IMR-90 (cell line): ENCODE measurements at regions not wholly inside any gene's neighbourhood (a gene's known extent, or its start where the extent isn't known, plus 50 kb on each side); places are given as distances from the start of the nearest gene placed in this dataset.

Source experiments
- ATAC-seq: fragments of 200-7000 bp; cut with Tn5 transposase; 2 replicates; pipeline ENCODE4 v1.9.1; 2020; ENCODE audit warnings: low read depth, mild to moderate bottlenecking, moderate library complexity
- BruUV-seq: library from RNA; stranded (reverse); fragments of 400-500 nt; replicated peaks from 2 replicates; lab custom pipeline; 2021; lab: Mats Ljungman, UMichigan
- CTCF ChIA-PET: fragments of 300-600 bp; formaldehyde crosslinking; extraction: SDS; loops from one replicate; lab custom pipeline; 2021; ENCODE audit warnings: antibody characterized with exemption; lab: Yijun Ruan, JAX
- POLR2A ChIA-PET: fragments of 300-600 bp; sonication (Branson Sonifier 250); formaldehyde crosslinking; loops from one replicate; lab custom pipeline; 2022; ENCODE audit warnings: antibody characterized with exemption; ENCODE audit not compliant: unreplicated experiment; lab: Charles Lee
- DNase-seq: peaks from one replicate; pipeline ENCODE4 v3.0.0; 2013
- H2AFZ ChIP-seq: replicated peaks from 2 replicates; pipeline ENCODE3; 2013; ENCODE audit warnings: low read length, mild to moderate bottlenecking; ENCODE audit not compliant: poor library complexity
- H2AK5ac ChIP-seq: 2 replicates; pipeline ENCODE4 v1.6.1; 2013; ENCODE audit warnings: low read depth, low read length, inconsistent platforms
- H2AK9ac ChIP-seq: replicated peaks from 2 replicates; pipeline ENCODE3; 2013; ENCODE audit warnings: mild to moderate bottlenecking, low read depth, low read length, moderate library complexity; ENCODE audit not compliant: poor library complexity
- H2BK120ac ChIP-seq: 2 replicates; pipeline ENCODE4 v1.6.1; 2013; ENCODE audit warnings: low read depth, low read length, inconsistent platforms
- H2BK15ac ChIP-seq: 3 replicates; pipeline ENCODE4 v1.6.1; 2013; ENCODE audit warnings: low read depth, low read length, inconsistent platforms
- H2BK20ac ChIP-seq: 2 replicates; pipeline ENCODE4 v1.6.1; 2013; ENCODE audit warnings: low read depth, mild to moderate bottlenecking, inconsistent platforms, low read length, moderate library complexity
- H2BK5ac ChIP-seq: 2 replicates; pipeline ENCODE4 v1.6.1; 2013; ENCODE audit warnings: mild to moderate bottlenecking, low read depth, low read length, inconsistent platforms; ENCODE audit not compliant: poor library complexity, severe bottlenecking
- H3K14ac ChIP-seq: replicated peaks from 2 replicates; pipeline ENCODE4 v1.6.1; 2013; ENCODE audit warnings: low read depth, low read length, inconsistent platforms
- H3K18ac ChIP-seq: 2 replicates; pipeline ENCODE4 v1.6.1; 2013; ENCODE audit warnings: low read depth, low read length, control low read depth
- H3K23ac ChIP-seq: 2 replicates; pipeline ENCODE4 v1.6.1; 2013; ENCODE audit warnings: low read depth, low read length, inconsistent platforms
- H3K27ac ChIP-seq: 2 replicates; pipeline ENCODE4 v1.5.1; 2013; ENCODE audit warnings: mild to moderate bottlenecking, control low read depth, low read length; ENCODE audit not compliant: insufficient read depth
- H3K27me3 ChIP-seq: 2 replicates; pipeline ENCODE4 v1.6.1; 2013; ENCODE audit warnings: low read length; ENCODE audit not compliant: control insufficient read depth, insufficient read depth
- H3K36me3 ChIP-seq: 2 replicates; pipeline ENCODE4 v1.6.1; 2013; ENCODE audit warnings: low read length, mixed read lengths; ENCODE audit not compliant: control insufficient read depth, insufficient read depth
- H3K4ac ChIP-seq: 2 replicates; pipeline ENCODE4 v1.6.1; 2013; ENCODE audit warnings: low read depth, low read length, inconsistent platforms
- H3K4me1 ChIP-seq: 2 replicates; pipeline ENCODE4 v1.6.1; 2013; ENCODE audit warnings: low read length, mixed read lengths; ENCODE audit not compliant: control insufficient read depth, insufficient read depth
- H3K4me2 ChIP-seq: 2 replicates; pipeline ENCODE4 v1.6.1; 2013; ENCODE audit warnings: low read depth, mild to moderate bottlenecking, control low read depth, low read length, moderate library complexity
- H3K4me3 ChIP-seq: 2 replicates; pipeline ENCODE4 v1.5.1; 2013; ENCODE audit warnings: low read depth, mild to moderate bottlenecking, control low read depth, low read length, moderate library complexity; ENCODE audit not compliant: insufficient read depth
- H3K56ac ChIP-seq: 2 replicates; pipeline ENCODE4 v1.6.1; 2013; ENCODE audit warnings: low read length, inconsistent platforms; ENCODE audit not compliant: insufficient read depth; ENCODE audit errors: extremely low read depth
- H3K79me1 ChIP-seq, 2 experiments: 2 replicates each; pipeline ENCODE4 v1.6.1; 2013; ENCODE audit warnings: low read length in 2 of 2, inconsistent platforms in 1 of 2, low read depth in 1 of 2
- H3K9ac ChIP-seq: 2 replicates; pipeline ENCODE4 v1.6.1; 2013; ENCODE audit warnings: low read depth, low read length, control low read depth
- H3K9me1 ChIP-seq: 2 replicates; pipeline ENCODE4 v1.6.1; 2013; ENCODE audit warnings: low read length, inconsistent platforms; ENCODE audit not compliant: insufficient read depth
- H3K9me3 ChIP-seq: 2 replicates; pipeline ENCODE4 v1.6.1; 2013; ENCODE audit warnings: low read length; ENCODE audit not compliant: control insufficient read depth, insufficient read depth
- H4K20me1 ChIP-seq: 2 replicates; pipeline ENCODE4 v1.6.1; 2013; ENCODE audit warnings: low read length, inconsistent platforms; ENCODE audit not compliant: insufficient read depth
- H4K5ac ChIP-seq: 2 replicates; pipeline ENCODE4 v1.6.1; 2013; ENCODE audit warnings: mild to moderate bottlenecking, low read depth, low read length, control low read depth
- H4K8ac ChIP-seq, 2 experiments: 2 replicates each; pipeline ENCODE4 v1.6.1; 2013; ENCODE audit warnings: low read depth in 2 of 2, low read length in 2 of 2, control low read depth in 1 of 2, inconsistent platforms in 1 of 2
- H4K91ac ChIP-seq: 2 replicates; pipeline ENCODE4 v1.6.1; 2013; ENCODE audit warnings: low read depth, low read length, inconsistent platforms; ENCODE audit not compliant: insufficient read depth
- BHLHE40 ChIP-seq: fragments of 150-350 bp; IDR thresholded peaks from 2 replicates; pipeline ENCODE4 v1.6.1; 2016; ENCODE audit warnings: mild to moderate bottlenecking, low read depth, low read length
- CEBPB ChIP-seq: IDR thresholded peaks from 2 replicates; pipeline ENCODE4 v1.6.1; 2012; ENCODE audit warnings: low read depth, low read length, improper control_type of control experiment
- CHD1 ChIP-seq: IDR thresholded peaks from 2 replicates; pipeline ENCODE4 v1.6.1; 2012; ENCODE audit warnings: low read depth, low read length, improper control_type of control experiment
- CTCF ChIP-seq: conservative IDR thresholded peaks from 2 replicates; pipeline ENCODE4 v1.5.1; 2012; ENCODE audit warnings: mild to moderate bottlenecking, low read depth, low read length, improper control_type of control experiment
- ELK1 ChIP-seq: fragments of 150-350 bp; IDR thresholded peaks from 2 replicates; pipeline ENCODE4 v1.6.1; 2016; ENCODE audit warnings: low read depth, mild to moderate bottlenecking, low read length, moderate library complexity, borderline replicate concordance
- FOS ChIP-seq: fragments of 150-350 bp; IDR thresholded peaks from 2 replicates; pipeline ENCODE4 v1.6.1; 2016; ENCODE audit warnings: low read depth, low read length
- MAFK ChIP-seq: IDR thresholded peaks from 2 replicates; pipeline ENCODE4 v1.6.1; 2012; ENCODE audit warnings: low read depth, low read length, improper control_type of control experiment
- MAZ ChIP-seq: IDR thresholded peaks from 2 replicates; pipeline ENCODE4 v1.6.1; 2012; ENCODE audit warnings: low read depth, mild to moderate bottlenecking, low read length, improper control_type of control experiment, moderate library complexity, borderline replicate concordance
- MXI1 ChIP-seq: IDR thresholded peaks from 2 replicates; pipeline ENCODE4 v1.6.1; 2012; ENCODE audit warnings: low read depth, mild to moderate bottlenecking, low read length, moderate library complexity, borderline replicate concordance
- NFE2L2 ChIP-seq: fragments of 150-350 bp; IDR thresholded peaks from 2 replicates; pipeline ENCODE4 v1.6.1; 2016; ENCODE audit warnings: low read depth, mild to moderate bottlenecking, low read length
- POLR2A ChIP-seq: IDR thresholded peaks from 2 replicates; pipeline ENCODE4 v1.6.1; 2012; ENCODE audit warnings: mild to moderate bottlenecking, low read depth, low read length
- RAD21 ChIP-seq: IDR thresholded peaks from 2 replicates; pipeline ENCODE4 v1.6.1; 2012; ENCODE audit warnings: low read length, improper control_type of control experiment
- RCOR1 ChIP-seq: IDR thresholded peaks from 2 replicates; pipeline ENCODE4 v1.6.1; 2012; ENCODE audit warnings: mild to moderate bottlenecking, low read length, improper control_type of control experiment; ENCODE audit not compliant: insufficient replicate concordance
- RFX5 ChIP-seq: IDR thresholded peaks from 2 replicates; pipeline ENCODE4 v1.8.0; 2012; ENCODE audit warnings: low read depth, mild to moderate bottlenecking, low read length, moderate library complexity
- SMC3 ChIP-seq: fragments of 150-350 bp; IDR thresholded peaks from 2 replicates; pipeline ENCODE4 v1.6.1; 2016; ENCODE audit warnings: low read depth, mild to moderate bottlenecking, antibody characterized with exemption, low read length, moderate library complexity
- WGBS, 2 experiments: methylation state at CpG; one replicate each; pipeline versions ENCODE4 v1.1.5 to v1.1.7; 2013; ENCODE audit warnings: missing lambda C conversion rate in 2 of 2; ENCODE audit not compliant: insufficient read length in 1 of 2; ENCODE audit errors: extremely low coverage in 2 of 2; 5-methylcytosine and 5-hydroxymethylcytosine counted together
- dilution Hi-C: fragments of 300-500 bp; cut with HindIII; formaldehyde crosslinking; loops from one replicate; pipeline ENCODE4 v1.14.3; 2018; ENCODE audit warnings: low sequenced_read_pairs; ENCODE audit not compliant: unreplicated experiment
- in situ Hi-C: fragments of 300-500 bp; cut with MboI; formaldehyde crosslinking; loops from 3 replicates; pipeline ENCODE4 v1.14.3; 2019; ENCODE audit warnings: low sequenced_read_pairs, inconsistent platforms, mixed read lengths
- intact Hi-C: fragments of 100-400 bp; cut with micrococcal nuclease; formaldehyde crosslinking; loops from 2 replicates; pipeline ENCODE4 v1.10.0; 2022

- Histone ChIP-seq H2BK5ac (no peak overlapping the region), H3K23ac (no peak overlapping the region), H2BK15ac (no peak overlapping the region), H3K27ac (no peak overlapping the region), H2BK120ac (no peak overlapping the region), H3K56ac (no peak overlapping the region), H4K20me1 (no peaks in the 10 kb centered on the region), H3K36me3 (no peaks in the 10 kb centered on the region), H4K91ac (no peak overlapping the region), H3K14ac (no peak overlapping the region), H3K27me3 (peaks cover 4% of the 10 kb centered on the region; the same call in 1 of the 2 replicates), H2BK20ac (no peak overlapping the region), H4K8ac (no peak overlapping the region), H3K4me1 (no peaks in the 10 kb centered on the region), H3K9ac (no peak overlapping the region), H3K9me1 (no peaks in the 10 kb centered on the region), H4K5ac (no peak overlapping the region), H3K4ac (no peak overlapping the region), H3K4me2 (no peak overlapping the region), H3K9me3 (no peaks in the 10 kb centered on the region), H2AFZ (peak overlapping the region; percentile 51), H3K4me3 (no peak overlapping the region), H2AK9ac (no peak overlapping the region), H3K18ac (no peak overlapping the region), H3K79me1 (no peaks in the 10 kb centered on the region), H2AK5ac (peak overlapping the region; percentile 7; the same call in 1 of the 2 replicates)
- TF ChIP-seq MAZ (no peak), POLR2A (no peak), CEBPB (no peak), FOS (no peak), CTCF (no peak), RCOR1 (no peak), ELK1 (no peak), RFX5 (no peak), MXI1 (no peak), SMC3 (no peak), MAFK (no peak), NFE2L2 (no peak), CHD1 (no peak), BHLHE40 (no peak), RAD21 (no peak)
- dilution Hi-C loops = no loop called here
- ChIA-PET CTCF (no interaction called here), POLR2A (no interaction called here)
- BruUV-seq = no TSS peak
- no peak for DNase-seq
- in situ Hi-C loops = no loop called here
- 93% methylated on average over 4 of the region's 12 CpGs; no CpG with 5 or more reads in 1 of the 2 experiments for WGBS, 2 experiments
- intact Hi-C loops = no loop called here
- no peak for ATAC-seq
Measured at GRCh38 chr16:86985648-86986015, 331.6 kb downstream of the C16orf95 start.
